NCI-H460 (cell line): ENCODE measurements at regions not wholly inside any gene's neighbourhood (a gene's known extent, or its start where the extent isn't known, plus 50 kb on each side); places are given as distances from the start of the nearest gene placed in this dataset.

Experiments used
- DNase-seq: peaks from one replicate; pipeline ENCODE4 v3.0.0-alpha.2; 2016; ENCODE audit warnings: low read depth; ENCODE audit errors: extremely low read depth

DNA sequence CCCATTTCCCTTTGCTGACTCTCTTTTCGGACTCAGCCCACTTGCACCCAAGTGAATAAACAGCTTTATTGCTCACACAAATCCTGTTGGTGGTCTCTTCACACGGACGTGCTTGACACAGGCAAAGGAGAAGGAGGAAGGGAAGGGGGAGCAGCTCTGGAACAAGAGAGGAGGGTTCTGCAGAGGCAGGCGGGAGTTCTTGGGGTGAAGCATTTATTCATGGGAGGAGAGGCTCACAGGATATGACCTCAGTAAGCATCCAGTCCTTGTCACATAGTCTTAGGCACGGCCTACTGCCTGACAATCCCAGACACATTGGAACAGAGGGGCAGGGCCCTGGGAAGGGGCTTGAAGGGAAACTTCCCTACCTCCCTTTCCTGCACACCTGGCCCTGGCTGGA, 171.7 kb upstream of the HS6ST1 start:
- DNase-seq: no peak

- no peak for DNase-seq
Measured at GRCh38 chr2:128490881-128491691, 172.4 kb upstream of the HS6ST1 start.

DNA sequence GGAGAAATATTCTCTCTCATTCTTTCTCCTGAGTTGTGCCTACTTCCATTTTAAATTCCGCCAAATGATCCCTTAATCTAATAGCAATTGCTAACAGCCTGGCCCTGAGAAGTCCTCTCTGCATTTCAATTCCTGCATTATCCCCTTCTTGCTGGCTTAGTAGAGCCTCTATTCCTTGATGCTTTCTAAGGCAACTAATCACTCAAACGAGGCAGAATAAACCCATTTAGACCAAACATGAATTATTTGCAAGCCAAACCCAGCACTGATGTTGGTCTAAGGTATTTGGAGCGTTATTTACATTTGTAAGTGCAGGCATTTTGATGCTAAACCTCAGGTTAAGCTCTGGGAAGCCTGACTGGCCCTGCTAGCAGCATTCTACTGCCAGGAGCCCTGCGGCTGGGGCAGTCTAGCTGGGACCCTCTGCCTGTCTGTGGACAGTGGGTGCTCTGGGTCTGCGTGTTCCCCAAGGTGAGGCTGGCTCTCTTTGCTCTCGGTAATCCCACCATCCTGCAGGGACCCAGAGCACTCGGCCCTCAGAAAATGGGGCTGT, 173.1 kb upstream of the HS6ST1 start:
- no peak for DNase-seq

DNA sequence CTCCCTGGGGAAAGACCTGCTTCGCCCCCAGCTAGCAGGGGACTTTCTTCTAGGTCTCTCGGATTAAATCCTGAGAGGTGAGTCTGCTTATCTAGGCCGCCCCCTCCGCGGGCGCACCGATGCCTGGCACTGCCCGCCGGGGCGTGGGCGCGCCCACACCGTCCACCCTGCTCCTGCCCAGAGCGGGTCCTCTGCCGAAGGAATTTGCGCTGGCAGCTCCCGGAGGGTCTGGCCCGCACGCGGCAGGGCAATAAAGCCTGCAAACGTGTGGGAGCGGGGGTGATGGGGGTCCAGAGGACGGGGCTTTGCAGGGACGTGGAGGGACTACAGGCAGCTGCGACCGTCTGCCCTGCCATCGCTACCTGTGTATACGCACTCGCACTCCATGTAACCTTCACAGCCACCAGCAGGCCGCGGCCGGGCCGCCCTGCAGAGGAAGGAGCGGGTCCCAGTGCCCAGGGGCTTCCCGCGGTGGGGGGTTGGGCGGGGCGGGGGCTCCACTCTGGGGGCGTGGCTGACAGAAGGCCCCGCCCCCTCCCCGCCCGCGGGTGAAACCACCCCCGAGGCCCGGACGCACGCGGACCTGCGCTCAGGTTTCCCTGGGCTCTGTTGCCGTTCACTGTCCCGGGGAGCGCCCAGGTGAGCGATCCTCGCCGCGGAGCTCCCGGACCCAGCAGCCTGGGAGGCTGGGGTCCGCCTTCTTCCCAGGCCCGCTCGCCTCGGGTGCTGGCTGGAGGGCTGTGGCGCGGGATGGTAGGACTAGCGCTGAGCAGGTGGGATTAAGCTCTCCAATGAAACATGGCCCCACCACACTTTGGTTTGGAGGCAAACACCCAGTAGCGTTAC, 174.5 kb upstream of the HS6ST1 start:
- DNase-seq: no peak

- DNase-seq: no peak
Measured at GRCh38 chr2:128493880-128494279, 175.2 kb upstream of the HS6ST1 start.

- no peak for DNase-seq
Measured at GRCh38 chr2:128494307-128494639, 175.6 kb upstream of the HS6ST1 start.

DNA sequence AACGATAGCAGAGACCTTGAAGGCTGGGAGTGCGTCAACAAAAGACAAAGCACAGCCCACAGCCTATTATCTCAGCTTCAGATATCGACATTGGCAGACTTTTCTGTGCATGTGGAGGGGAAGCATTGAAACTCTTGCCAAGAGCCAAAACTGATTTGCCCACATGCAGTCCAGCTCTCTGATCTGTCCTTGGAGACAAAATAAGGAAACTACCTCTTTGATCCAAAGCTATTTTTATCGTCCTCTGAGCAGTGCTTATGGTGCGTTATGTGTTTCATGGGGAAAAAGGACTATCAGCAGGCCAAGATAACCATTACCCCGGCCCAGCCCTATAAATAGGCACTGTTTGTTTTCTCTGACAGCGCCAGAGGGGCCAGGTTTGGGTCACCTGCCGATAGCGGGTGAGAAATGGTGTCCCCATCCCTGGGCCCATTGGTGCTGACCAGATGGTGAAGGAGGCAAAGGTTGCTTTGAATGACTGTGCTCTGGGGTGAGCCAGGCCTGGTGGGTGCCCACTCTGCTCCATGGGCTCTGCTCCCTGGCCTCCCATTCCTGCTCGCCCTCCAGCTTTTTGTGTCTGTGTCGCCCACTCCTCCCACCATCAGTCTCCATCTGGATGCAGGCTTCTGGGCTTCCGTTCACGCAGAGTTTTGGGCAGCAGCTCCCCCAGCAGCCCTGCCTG, 176.1 kb upstream of the HS6ST1 start:
- DNase-seq: no peak

- no peak for DNase-seq
Measured at GRCh38 chr2:128495996-128496547, 177.4 kb upstream of the HS6ST1 start.

DNA sequence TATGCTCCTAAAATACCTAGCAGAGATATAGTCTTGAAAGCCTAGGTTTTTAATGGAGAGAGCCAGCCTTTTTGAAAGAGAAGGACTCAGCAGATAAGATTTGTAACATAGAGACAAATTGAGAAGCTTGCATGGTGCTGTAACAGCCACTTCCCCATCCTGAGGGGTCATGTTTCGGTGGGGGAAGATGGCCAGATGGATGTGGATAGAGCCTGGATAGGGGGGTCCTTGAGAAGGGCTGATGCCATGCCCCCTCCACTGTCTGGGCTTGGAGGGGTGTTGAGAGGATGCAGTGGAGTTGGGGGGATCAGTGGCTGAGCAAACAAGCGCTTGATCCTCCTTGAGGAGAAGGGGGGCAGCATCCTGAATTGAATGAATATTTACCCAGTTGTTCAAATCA, 178.0 kb upstream of the HS6ST1 start:
- no peak for DNase-seq

GRCh38 chr2:128497461-128497860, 178.8 kb upstream of the HS6ST1 start:
- no peak for DNase-seq

DNA sequence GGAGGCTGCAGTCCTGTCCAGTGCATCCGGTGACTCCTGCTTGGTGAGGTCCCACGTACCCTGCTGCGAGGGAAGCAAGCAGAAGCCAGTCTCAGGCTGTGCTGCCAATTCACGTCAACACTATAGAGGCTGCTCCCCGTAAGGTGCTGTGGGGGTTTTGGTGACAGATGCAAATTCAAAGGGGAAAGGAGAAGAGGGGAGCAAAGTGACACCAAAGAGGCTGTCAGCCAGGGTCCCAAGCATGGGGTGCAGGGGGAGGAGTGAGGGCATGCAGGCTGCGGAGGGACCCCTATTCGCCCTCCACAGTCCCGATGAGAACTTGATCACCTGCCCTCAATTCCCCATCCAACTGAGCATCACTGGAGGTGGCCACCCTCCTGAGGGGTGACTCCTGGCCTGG, 179.4 kb upstream of the HS6ST1 start:
- DNase-seq: no peak

GRCh38 chr2:128498589-128498988, 179.9 kb upstream of the HS6ST1 start:
- no peak for DNase-seq

DNA sequence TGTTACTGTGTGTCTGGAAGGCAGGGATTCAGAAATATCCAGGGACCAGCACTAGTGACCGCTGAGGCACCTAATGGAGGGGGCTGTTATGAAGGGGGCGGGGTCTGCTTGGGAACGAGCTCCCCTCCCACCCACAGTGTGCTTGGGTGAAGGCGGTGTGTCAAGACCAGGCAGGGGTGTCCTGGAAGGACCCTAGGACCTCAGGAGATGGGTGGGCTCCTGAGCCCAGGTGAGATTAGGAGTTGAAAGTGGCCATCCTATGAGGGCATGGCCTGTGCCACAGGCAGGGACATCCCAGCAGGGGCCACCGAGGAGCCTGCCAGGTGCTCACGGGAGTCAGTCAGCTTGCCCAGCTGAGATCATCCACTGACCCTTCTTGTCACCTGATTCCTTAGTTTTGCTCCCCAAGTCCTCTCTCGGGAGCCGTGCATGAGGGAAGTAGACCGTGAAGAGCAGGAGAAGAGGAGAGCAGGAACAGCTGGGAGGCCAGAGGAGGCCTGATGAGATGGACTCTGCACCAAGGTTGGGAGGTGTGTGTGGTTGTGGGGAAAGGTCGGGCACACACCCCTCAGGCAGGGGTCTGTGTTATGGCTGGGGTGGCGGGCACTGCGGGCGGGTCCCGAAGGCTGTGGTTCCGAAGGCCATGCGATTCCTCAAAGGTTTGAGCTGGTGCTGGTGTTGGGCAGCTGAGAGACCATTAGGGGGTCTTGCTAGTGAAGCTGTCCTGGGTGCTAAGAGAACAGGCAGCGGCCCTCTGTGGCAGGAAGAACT, 180.9 kb upstream of the HS6ST1 start:
- DNase-seq: no peak

DNA sequence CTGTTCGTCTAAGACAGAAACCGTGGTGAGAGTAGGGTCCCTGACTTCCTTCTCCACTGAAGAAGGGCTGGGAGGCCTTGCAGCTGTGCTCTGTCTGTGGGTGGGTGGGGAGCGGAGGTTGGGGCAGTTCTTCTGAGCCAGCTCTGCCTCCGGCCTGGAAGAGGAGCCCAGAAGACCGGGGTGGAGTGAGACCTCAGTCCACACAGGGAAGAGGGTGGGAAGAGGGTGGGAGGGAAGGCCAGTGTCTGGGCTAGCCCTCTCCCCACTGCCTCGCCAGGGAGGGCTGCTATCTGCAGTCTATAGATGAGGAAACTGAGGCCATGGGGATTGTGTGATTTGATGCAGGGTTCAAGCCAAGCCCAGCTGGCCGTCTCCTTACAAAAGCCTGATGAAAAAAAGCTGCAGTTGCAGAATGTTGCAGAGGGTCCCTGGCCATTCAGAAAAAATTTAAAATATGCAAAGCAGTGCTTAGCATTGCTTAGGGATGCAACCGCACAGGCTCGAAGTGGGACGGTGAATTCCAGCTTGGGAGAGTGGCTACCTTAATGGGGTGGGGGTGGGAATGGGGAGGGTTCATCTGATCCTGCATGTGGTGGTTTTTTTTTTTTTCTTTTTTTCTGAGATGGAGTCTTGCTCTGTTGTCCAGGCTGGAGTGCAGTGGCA, 181.6 kb upstream of the HS6ST1 start:
- DNase-seq: no peak

DNA sequence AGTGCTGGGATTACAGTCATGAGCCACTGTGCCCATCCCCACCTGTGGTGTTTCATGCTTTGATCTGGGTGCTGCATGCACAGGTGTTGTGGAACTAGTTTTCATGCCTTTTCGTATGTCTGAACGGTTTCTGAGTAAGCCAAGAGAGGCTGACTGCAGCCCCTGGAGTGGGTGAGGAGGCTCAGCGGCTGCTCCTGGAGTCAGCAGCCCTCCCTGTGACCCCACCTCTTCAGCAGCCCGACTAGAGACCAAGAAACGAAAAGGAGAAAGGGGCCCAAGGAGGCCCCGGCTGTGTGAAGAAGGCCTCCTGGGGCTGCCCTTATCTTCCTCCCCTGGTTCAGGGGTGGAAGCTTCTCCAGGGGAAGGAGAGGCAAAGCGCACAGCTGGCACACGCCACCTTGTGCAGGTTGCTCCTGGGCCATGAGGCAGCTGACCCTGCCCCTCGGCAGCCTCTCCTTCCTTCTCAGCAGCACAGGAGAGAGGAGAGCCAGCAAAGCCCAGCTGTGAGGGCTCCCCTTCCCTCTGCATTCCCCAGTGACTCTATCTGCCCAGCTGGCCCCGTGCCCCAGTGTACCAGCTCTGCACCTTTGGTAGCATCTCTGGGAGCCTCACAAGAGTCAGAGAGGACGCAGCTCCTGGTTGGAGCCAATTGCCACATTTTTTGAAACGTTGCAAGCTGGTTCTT, 182.5 kb upstream of the HS6ST1 start:
- DNase-seq: no peak

GRCh38 chr2:128501700-128502099, 183.0 kb upstream of the HS6ST1 start:
- no peak for DNase-seq

GRCh38 chr2:128502200-128502599, 183.5 kb upstream of the HS6ST1 start:
- DNase-seq: no peak

GRCh38 chr2:128502638-128503246, 184.1 kb upstream of the HS6ST1 start:
- DNase-seq: no peak
